Neural cell (in vitro differentiated cells): ENCODE measurements at regions not wholly inside any gene's neighbourhood (a gene's known extent, or its start where the extent isn't known, plus 50 kb on each side); places are given as distances from the start of the nearest gene placed in this dataset.

Experiments
- CTCF ChIP-seq: fragments of 450-650 bp; IDR thresholded peaks from 2 replicates; pipeline ENCODE4 v1.5.1; 2014; ENCODE audit warnings: antibody characterized with exemption, mild to moderate bottlenecking, moderate library complexity; ENCODE audit not compliant: poor library complexity, severe bottlenecking
- RAD21 ChIP-seq: fragments of 450-650 bp; conservative IDR thresholded peaks from 2 replicates; pipeline ENCODE4 v1.6.1; 2014; ENCODE audit warnings: antibody characterized with exemption, mild to moderate bottlenecking, moderate library complexity

- TF ChIP-seq CTCF (no peak), RAD21 (no peak)
These were observed 1022.0 kb downstream of the NCAM2 start for GRCh38 chr21:22020221-22020620.
